ENCODE measurements at regions not wholly inside any gene's neighbourhood (a gene's known extent, or its start where the extent isn't known, plus 50 kb on each side); places are given as distances from the start of the nearest gene placed in this dataset.

- H3K36me3 ChIP-seq (ENCODE audit: low read depth), result no peaks in the 10 kb centered on the region
- TF ChIP-seq CTCF (IDR thresholded peaks at IDR 0.05), result no peak
- ATAC-seq (no peak), DNase-seq (no peak)
- no peak overlapping the region for H3K4me3 ChIP-seq
- H3K4me1 ChIP-seq (ENCODE audit: low read depth), result no peaks in the 10 kb centered on the region
- intact Hi-C loops (cut with DNase I, micrococcal nuclease), result no loop called here
- H3K9me3 ChIP-seq, result no peaks in the 10 kb centered on the region
Observed at GRCh38 chr6:126504792-126505191, 164.9 kb downstream of the CENPW start.

DNA sequence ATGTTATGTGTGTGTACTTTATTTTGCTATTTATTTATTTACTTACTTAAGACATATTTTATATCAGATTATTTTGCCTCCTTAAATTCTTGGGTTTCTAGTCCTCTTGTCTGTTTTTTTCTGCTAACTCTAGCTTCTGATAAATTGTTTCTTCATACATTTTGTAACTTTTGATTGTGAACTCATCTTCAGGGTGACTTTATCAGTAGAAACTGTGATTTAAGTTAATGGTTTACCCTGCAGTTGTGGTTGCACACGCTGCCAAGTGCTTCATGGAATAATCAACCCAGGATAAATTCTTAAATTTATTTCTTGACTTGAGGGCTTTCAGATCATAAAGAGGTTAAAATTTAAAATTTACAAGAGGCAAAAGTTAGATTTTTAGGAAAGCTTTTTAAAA, 173.3 kb downstream of the CENPW start:
- ATAC-seq, result no peak
- DNase-seq, result no peak
- Histone ChIP-seq H3K9me3 (no peaks in the 10 kb centered on the region), H3K36me3 (ENCODE audit: low read depth) (no peaks in the 10 kb centered on the region), H3K4me3 (no peak overlapping the region), H3K4me1 (ENCODE audit: low read depth) (no peaks in the 10 kb centered on the region)
- no peak for TF ChIP-seq CTCF (IDR thresholded peaks at IDR 0.05)
- intact Hi-C loops (cut with DNase I, micrococcal nuclease), result no loop called here

GRCh38 chr6:126516411-126516810, 176.5 kb downstream of the CENPW start:
- TF ChIP-seq CTCF (IDR thresholded peaks at IDR 0.05), result no peak
- H3K9me3 ChIP-seq, result no peaks in the 10 kb centered on the region
- no peaks in the 10 kb centered on the region for H3K4me1 ChIP-seq (ENCODE audit: low read depth)
- no peaks in the 10 kb centered on the region for H3K36me3 ChIP-seq (ENCODE audit: low read depth)
- H3K4me3 ChIP-seq, result no peak overlapping the region
- DNase-seq, result no peak
- no peak for ATAC-seq
- intact Hi-C loops (cut with DNase I, micrococcal nuclease), result no loop called here

DNA sequence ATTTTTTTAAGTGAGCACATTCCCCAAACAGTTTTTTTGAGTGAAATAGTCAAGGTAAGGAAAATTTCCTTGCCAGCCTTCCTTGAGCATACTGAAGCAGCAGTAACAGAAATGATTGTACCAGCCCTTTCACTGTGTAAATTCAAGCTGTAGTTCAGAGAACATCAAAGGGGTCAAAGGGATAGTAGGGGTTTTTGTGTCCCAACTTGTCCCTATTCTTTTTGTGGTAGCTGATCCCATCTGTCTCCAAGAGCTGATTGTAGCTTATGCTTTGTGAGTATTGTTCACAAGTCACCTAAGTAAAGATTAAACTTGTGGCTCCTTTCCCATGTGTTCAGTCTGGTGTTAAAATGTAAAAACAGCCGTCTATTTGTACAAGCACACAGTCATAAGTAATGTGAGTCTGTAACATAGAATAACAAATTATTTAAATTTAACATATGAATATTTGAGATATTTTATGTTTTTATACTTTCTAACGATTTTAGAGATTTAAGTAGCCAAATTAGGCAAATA, 185.0 kb downstream of the CENPW start:
- TF ChIP-seq CTCF (IDR thresholded peaks at IDR 0.05), result no peak
- intact Hi-C loops (cut with DNase I, micrococcal nuclease), result no loop called here
- no peak for ATAC-seq

GRCh38 chr6:126526547-126526946, 186.6 kb downstream of the CENPW start:
- no peak for DNase-seq
- intact Hi-C loops (cut with DNase I, micrococcal nuclease), result no loop called here
- H3K4me3 ChIP-seq, result no peak overlapping the region
- H3K4me1 ChIP-seq (ENCODE audit: low read depth), result no peaks in the 10 kb centered on the region
- no peaks in the 10 kb centered on the region for H3K36me3 ChIP-seq (ENCODE audit: low read depth)
- TF ChIP-seq CTCF (IDR thresholded peaks at IDR 0.05), result no peak
- no peak for ATAC-seq
- H3K9me3 ChIP-seq, result no peaks in the 10 kb centered on the region

More for the DNA sequence above, 185.0 kb downstream of the CENPW start:
- H3K4me1 ChIP-seq (ENCODE audit: low read depth), result no peaks in the 10 kb centered on the region
- no peak for DNase-seq
- no peak overlapping the region for H3K4me3 ChIP-seq
- H3K36me3 ChIP-seq (ENCODE audit: low read depth), result no peaks in the 10 kb centered on the region
- H3K9me3 ChIP-seq, result no peaks in the 10 kb centered on the region

DNA sequence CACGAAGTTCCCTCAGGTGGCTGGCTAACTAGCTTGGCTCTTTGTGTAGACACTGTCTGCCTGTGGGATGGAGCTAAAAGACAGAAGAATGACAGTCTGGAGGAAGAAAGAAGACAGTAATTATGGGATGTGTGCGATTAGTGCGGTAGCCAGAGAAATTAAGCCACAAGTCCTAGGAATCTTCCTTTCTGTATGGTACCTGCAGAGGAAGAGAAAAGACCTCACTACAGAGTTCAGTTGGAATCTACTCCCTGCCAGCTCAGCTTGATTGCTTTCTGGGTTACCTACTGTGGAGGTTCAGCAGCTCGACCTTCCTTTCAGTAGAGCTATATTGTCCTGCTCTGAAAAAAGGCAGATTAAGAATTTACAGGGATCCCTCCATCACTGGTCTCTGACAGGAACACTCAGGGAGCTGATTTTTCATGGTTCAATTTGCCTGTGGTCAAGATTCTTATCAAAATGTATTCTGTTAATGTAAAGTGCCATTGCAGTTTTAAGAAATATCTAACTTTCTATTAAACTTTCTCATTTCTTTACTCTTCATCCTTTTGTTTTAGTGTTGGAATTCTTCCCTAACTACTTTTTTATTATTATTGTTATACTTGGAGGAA, 187.2 kb downstream of the CENPW start:
- DNase-seq (no peak), ATAC-seq (no peak)
- H3K36me3 ChIP-seq (ENCODE audit: low read depth), result no peaks in the 10 kb centered on the region
- peaks cover 5% of the 10 kb centered on the region for H3K4me1 ChIP-seq (ENCODE audit: low read depth)
- TF ChIP-seq CTCF (IDR thresholded peaks at IDR 0.05), result no peak
- H3K4me3 ChIP-seq, result no peak overlapping the region
- intact Hi-C loops (cut with DNase I, micrococcal nuclease), result no loop called here
- no peaks in the 10 kb centered on the region for H3K9me3 ChIP-seq
